ENCODE measurements at regions not wholly inside any gene's neighbourhood (a gene's known extent, or its start where the extent isn't known, plus 50 kb on each side); places are given as distances from the start of the nearest gene placed in this dataset.

DNA sequence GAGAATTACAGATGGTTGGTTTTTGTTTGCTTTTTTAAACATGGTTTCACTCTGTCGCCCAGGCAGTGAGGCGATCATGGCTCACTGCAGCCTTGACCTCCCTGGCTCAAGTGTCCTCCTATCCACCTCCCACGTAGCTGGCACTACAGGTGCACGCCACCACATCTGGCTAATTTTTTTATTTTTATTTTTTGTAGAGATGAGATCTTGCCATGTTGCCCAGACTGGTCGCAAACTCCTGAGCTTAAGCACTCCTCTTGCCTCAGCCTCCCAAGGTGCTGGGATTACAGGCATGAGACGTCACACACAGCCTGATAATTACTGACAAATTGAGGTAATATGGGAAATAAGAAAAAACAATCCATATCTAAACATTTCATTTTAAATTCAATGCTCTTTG is 110.5 kb upstream of the ZSWIM2 start:
- no peak for DNase-seq
- WGBS, 5 donors, result 89 to 96% (median 92%) methylated on average over 6 of the region's 6 CpGs
- H3K4me3 ChIP-seq, result no peak overlapping the region
- H3K4me1 ChIP-seq, result no peaks in the 10 kb centered on the region
- no peaks in the 10 kb centered on the region for H3K27me3 ChIP-seq (replicated peaks in 1 of 7)
- no peak overlapping the region for H3K27ac ChIP-seq
- peaks cover 0 to 15% (median 3%) of the 10 kb centered on the region in 8 donors for H3K9me3 ChIP-seq
- TF ChIP-seq POLR2A (IDR thresholded peaks at IDR 0.05), result no peak
- TF ChIP-seq POLR2AphosphoS5 (IDR thresholded peaks at IDR 0.05), result no peak
- no peak for TF ChIP-seq CTCF (IDR thresholded peaks at IDR 0.05 in 8 of 11, conservative IDR thresholded peaks at IDR 0.05 in 3 of 11)
- intact Hi-C loops (cut with DNase I; ENCODE audit: low total_unique reads), result no loop called here
- no peaks in the 10 kb centered on the region for H3K36me3 ChIP-seq

- Histone ChIP-seq H3K9me3 (no peaks in the 10 kb centered on the region), H3K27ac (no peak overlapping the region), H3K4me3 (no peak overlapping the region), H3K36me3 (no peaks in the 10 kb centered on the region), H3K4me1 (peaks cover 0 to 7% (median 0%) of the 10 kb centered on the region in 6 donors), H3K27me3 (replicated peaks in 1 of 7) (no peaks in the 10 kb centered on the region)
- WGBS, 5 donors, result 80 to 93% (median 89%) methylated on average over 2 to 3 of the region's 3 CpGs
- no peak for TF ChIP-seq CTCF (IDR thresholded peaks at IDR 0.05 in 8 of 11, conservative IDR thresholded peaks at IDR 0.05 in 3 of 11)
- no peak for TF ChIP-seq POLR2AphosphoS5 (IDR thresholded peaks at IDR 0.05)
- no peak for TF ChIP-seq POLR2A (IDR thresholded peaks at IDR 0.05)
- DNase-seq, result no peak
- intact Hi-C loops (cut with DNase I; ENCODE audit: low total_unique reads), result no loop called here
These were observed 101.7 kb upstream of the ZSWIM2 start for GRCh38 chr2:186950694-186951093.

DNA sequence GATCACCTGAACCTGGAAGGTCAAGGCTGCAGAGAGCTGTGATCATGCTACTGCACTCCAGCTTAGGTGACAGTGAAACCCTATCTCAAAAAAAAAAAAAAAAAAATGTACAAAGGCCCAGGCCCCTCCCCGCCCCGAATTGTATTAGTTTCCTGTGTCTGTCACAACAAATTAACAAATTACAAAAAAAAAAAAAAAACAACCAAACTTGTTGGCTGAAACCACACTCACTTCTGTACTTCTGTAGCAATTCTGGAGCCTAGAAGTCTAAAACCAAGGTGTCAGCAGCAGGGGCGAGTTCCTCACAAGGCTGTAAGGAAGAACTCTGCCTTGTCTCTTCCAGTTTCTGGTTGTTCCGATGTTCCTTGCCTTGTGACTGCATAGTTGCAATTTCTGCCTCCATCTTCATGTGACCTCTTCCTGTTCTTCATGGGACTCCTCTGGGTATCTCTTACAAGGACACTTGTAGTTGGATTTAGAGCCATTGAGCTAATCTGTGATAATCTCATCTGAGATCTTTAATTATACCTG is 100.8 kb upstream of the ZSWIM2 start:
- Histone ChIP-seq H3K36me3 (no peaks in the 10 kb centered on the region), H3K4me1 (peaks cover 0 to 7% (median 0%) of the 10 kb centered on the region in 6 donors), H3K4me3 (no peak overlapping the region), H3K9me3 (no peaks in the 10 kb centered on the region), H3K27me3 (replicated peaks in 1 of 7) (no peaks in the 10 kb centered on the region), H3K27ac (no peak overlapping the region)
- TF ChIP-seq POLR2AphosphoS5 (IDR thresholded peaks at IDR 0.05) (no peak), POLR2A (IDR thresholded peaks at IDR 0.05) (no peak), CTCF (IDR thresholded peaks at IDR 0.05 in 8 of 11, conservative IDR thresholded peaks at IDR 0.05 in 3 of 11) (no peak)
- DNase-seq, result no peak
- intact Hi-C loops (cut with DNase I; ENCODE audit: low total_unique reads), result no loop called here
- 53 to 73% (median 70%) methylated on average over 4 of the region's 4 CpGs for WGBS, 5 donors

DNA sequence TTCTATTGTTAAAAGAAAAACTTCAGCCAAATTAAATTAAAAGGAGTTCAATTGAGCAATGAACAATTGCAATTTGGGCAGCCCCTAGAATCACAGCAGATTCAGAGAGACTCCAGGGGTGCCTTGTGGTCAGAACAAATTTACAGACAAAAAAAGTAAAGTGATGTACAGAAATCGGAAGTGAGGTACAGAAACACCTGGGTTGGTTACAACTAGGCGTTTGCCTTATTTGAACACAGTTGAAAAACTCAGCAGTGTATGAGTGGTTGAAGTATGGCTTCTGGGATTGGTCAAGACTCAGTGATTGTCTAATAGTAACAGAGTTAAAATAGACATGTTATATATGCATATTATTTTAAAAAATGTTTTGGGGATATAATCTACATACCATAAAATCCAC is 98.5 kb upstream of the ZSWIM2 start:
- 91 to 96% (median 94%) methylated on average over 2 of the region's 2 CpGs for WGBS, 5 donors
- Histone ChIP-seq H3K27ac (no peak overlapping the region), H3K27me3 (replicated peaks in 1 of 7) (no peaks in the 10 kb centered on the region), H3K9me3 (no peaks in the 10 kb centered on the region), H3K4me3 (no peak overlapping the region), H3K4me1 (peaks cover 0 to 7% (median 0%) of the 10 kb centered on the region in 6 donors), H3K36me3 (no peaks in the 10 kb centered on the region)
- no peak for DNase-seq
- intact Hi-C loops (cut with DNase I; ENCODE audit: low total_unique reads), result no loop called here
- TF ChIP-seq POLR2AphosphoS5 (IDR thresholded peaks at IDR 0.05) (no peak), POLR2A (IDR thresholded peaks at IDR 0.05) (no peak), CTCF (IDR thresholded peaks at IDR 0.05 in 8 of 11, conservative IDR thresholded peaks at IDR 0.05 in 3 of 11) (no peak)

Data from spleen (tissue), 11 donors.